H1 (cell line): ENCODE measurements at regions not wholly inside any gene's neighbourhood (a gene's known extent, or its start where the extent isn't known, plus 50 kb on each side); places are given as distances from the start of the nearest gene placed in this dataset.

Source experiments
- CTCF ChIA-PET: fragments of 300-600 bp; sonication (Branson Sonifier 250); formaldehyde crosslinking; loops from one replicate; lab custom pipeline; 2021; ENCODE audit not compliant: partially characterized antibody; lab: Charles Lee
- POLR2A ChIA-PET: fragments of 300-600 bp; sonication (Branson Sonifier 250); formaldehyde crosslinking; loops from one replicate; lab custom pipeline; 2021; ENCODE audit warnings: inconsistent platforms; ENCODE audit not compliant: partially characterized antibody; lab: Charles Lee
- DNase-seq, 2 experiments: peaks; one replicate each; pipeline versions ENCODE4 v3.0.0 to v3.0.0-alpha.2; 2010 to 2022; ENCODE audit warnings: low spot score in 2 of 2, low read depth in 1 of 2, mixed read lengths in 1 of 2
- FAIRE-seq: peaks from 2 replicates; lab custom pipeline; 2011; peaks lifted over from hg19 to GRCh38; lab: Jason Lieb, UNC
- H2AFZ ChIP-seq: 2 replicates; pipeline ENCODE4 v1.8.1; 2012; ENCODE audit warnings: low read length, inconsistent platforms
- H2AK5ac ChIP-seq: 2 replicates; pipeline ENCODE4 v1.6.1; 2013; ENCODE audit warnings: low read depth, low read length
- H2BK120ac ChIP-seq: replicated peaks from 2 replicates; pipeline ENCODE3; 2013; ENCODE audit warnings: low read depth, low read length, inconsistent platforms
- H2BK12ac ChIP-seq: 2 replicates; pipeline ENCODE4 v1.6.1; 2013; ENCODE audit warnings: low read depth, low read length
- H2BK15ac ChIP-seq: 2 replicates; pipeline ENCODE4 v1.6.1; 2013; ENCODE audit warnings: low read length
- H2BK20ac ChIP-seq: 2 replicates; pipeline ENCODE4 v1.6.1; 2013; ENCODE audit warnings: low read length
- H2BK5ac ChIP-seq: 2 replicates; pipeline ENCODE4 v1.6.1; 2013; ENCODE audit warnings: low read depth, low read length
- H3K14ac ChIP-seq: 2 replicates; pipeline ENCODE4 v1.6.1; 2013; ENCODE audit warnings: inconsistent platforms; ENCODE audit not compliant: insufficient read length
- H3K18ac ChIP-seq: 2 replicates; pipeline ENCODE4 v1.6.1; 2013; ENCODE audit warnings: low read length; ENCODE audit errors: extremely low read depth
- H3K23ac ChIP-seq: 2 replicates; pipeline ENCODE4 v1.6.1; 2013; ENCODE audit warnings: inconsistent platforms; ENCODE audit not compliant: insufficient read length
- H3K23me2 ChIP-seq: 2 replicates; pipeline ENCODE4 v1.6.1; 2013; ENCODE audit warnings: low read depth, low read length
- H3K27ac ChIP-seq: 2 replicates; pipeline ENCODE4 v1.6.1; 2011; ENCODE audit warnings: low read depth, low read length, inconsistent platforms
- H3K27me3 ChIP-seq, 4 experiments: replicated peaks in 1 of 4; 1 replicate in 1 of 4; 2 replicates in 3 of 4; pipeline versions ENCODE4 v1.6.1 to v1.8.1; 2011 to 2013; ENCODE audit warnings: low read length in 3 of 4, mild to moderate bottlenecking in 3 of 4, inconsistent platforms in 2 of 4, mixed read lengths in 2 of 4, moderate library complexity in 1 of 4; ENCODE audit not compliant: control insufficient read depth in 3 of 4, insufficient read depth in 3 of 4; ENCODE audit errors: extremely low read depth in 1 of 4
- H3K36me3 ChIP-seq, 4 experiments: 2 replicates each; pipeline versions ENCODE4 v1.6.1 to v1.8.1; 2011 to 2013; ENCODE audit warnings: mild to moderate bottlenecking in 4 of 4, low read length in 3 of 4, moderate library complexity in 2 of 4, control low read depth in 1 of 4, inconsistent platforms in 1 of 4; ENCODE audit not compliant: insufficient read depth in 4 of 4, control insufficient read depth in 2 of 4
- H3K4ac ChIP-seq: replicated peaks from 2 replicates; pipeline ENCODE3; 2013; ENCODE audit warnings: low read length, low read depth, mixed read lengths, inconsistent platforms; ENCODE audit not compliant: insufficient read length
- H3K4me1 ChIP-seq, 4 experiments: replicated peaks in 1 of 4; 1 replicate in 1 of 4; 2 replicates in 3 of 4; pipeline versions ENCODE4 v1.6.1 to v1.8.1; 2011 to 2013; ENCODE audit warnings: low read length in 3 of 4, inconsistent platforms in 2 of 4, mixed read lengths in 1 of 4; ENCODE audit not compliant: insufficient read depth in 4 of 4, control insufficient read depth in 3 of 4
- H3K4me2 ChIP-seq, 2 experiments: 2 replicates each; pipeline versions ENCODE4 v1.6.1 to v1.8.1; 2011 to 2013; ENCODE audit warnings: low read depth in 2 of 2, low read length in 2 of 2, control low read depth in 1 of 2, inconsistent platforms in 1 of 2, mild to moderate bottlenecking in 1 of 2; ENCODE audit not compliant: insufficient read depth in 1 of 2
- H3K4me3 ChIP-seq, 4 experiments: fragments of 200-600, 300-600 bp in 1 of 4; sonication (generic), shearing (Covaris generic), sonication (Bioruptor Twin) in 1 of 4; 2 replicates each; pipeline versions ENCODE4 v1.5.1 to v1.8.1; 2011 to 2016; ENCODE audit warnings: low read length in 4 of 4, low read depth in 3 of 4, control low read depth in 2 of 4, inconsistent platforms in 2 of 4, mild to moderate bottlenecking in 2 of 4, mixed read lengths in 1 of 4, moderate library complexity in 1 of 4; ENCODE audit not compliant: insufficient read depth in 2 of 4; ENCODE audit errors: extremely low read depth in 1 of 4
- H3K56ac ChIP-seq: replicated peaks from 2 replicates; pipeline ENCODE3; 2013; ENCODE audit warnings: low read depth, mild to moderate bottlenecking, mixed read lengths, low read length, inconsistent platforms; ENCODE audit not compliant: insufficient read length
- H3K79me1 ChIP-seq: 2 replicates; pipeline ENCODE4 v1.6.1; 2013; ENCODE audit warnings: low read depth, low read length, control low read depth
- H3K79me2 ChIP-seq, 2 experiments: 2 replicates each; pipeline versions ENCODE4 v1.6.1 to v1.8.1; 2012 to 2013; ENCODE audit warnings: low read length in 2 of 2, mild to moderate bottlenecking in 2 of 2, inconsistent platforms in 1 of 2; ENCODE audit not compliant: insufficient read depth in 2 of 2, control insufficient read depth in 1 of 2
- H3K9ac ChIP-seq, 4 experiments: replicated peaks in 1 of 4; 1 replicate in 1 of 4; 2 replicates in 3 of 4; pipeline versions ENCODE4 v1.6.1 to v1.8.1; 2011 to 2013; ENCODE audit warnings: low read depth in 3 of 4, low read length in 3 of 4, control low read depth in 2 of 4, mild to moderate bottlenecking in 2 of 4, moderate library complexity in 2 of 4, inconsistent platforms in 1 of 4; ENCODE audit errors: extremely low read depth in 1 of 4
- H3K9me3 ChIP-seq, 2 experiments: 2 replicates each; pipeline versions ENCODE4 v1.6.1 to v1.8.1; 2012 to 2013; ENCODE audit warnings: mild to moderate bottlenecking in 2 of 2, moderate library complexity in 2 of 2, control low read depth in 1 of 2, inconsistent platforms in 1 of 2, low read depth in 1 of 2, low read length in 1 of 2, mixed read lengths in 1 of 2; ENCODE audit not compliant: insufficient read depth in 2 of 2
- H4K20me1 ChIP-seq, 2 experiments: replicated peaks in 1 of 2; 2 replicates each; pipeline versions ENCODE3 to v1.8.1; 2011 to 2013; ENCODE audit warnings: inconsistent platforms in 2 of 2, low read length in 2 of 2, mild to moderate bottlenecking in 1 of 2; ENCODE audit not compliant: insufficient read depth in 2 of 2, control insufficient read depth in 1 of 2
- H4K5ac ChIP-seq: 2 replicates; pipeline ENCODE4 v1.6.1; 2013; ENCODE audit warnings: low read length, low read depth, mixed read lengths, inconsistent platforms; ENCODE audit not compliant: insufficient read length
- H4K8ac ChIP-seq: 2 replicates; pipeline ENCODE4 v1.8.0; 2013; ENCODE audit warnings: mild to moderate bottlenecking, moderate library complexity, low read length, inconsistent platforms; ENCODE audit not compliant: insufficient read depth; ENCODE audit errors: extremely low read depth
- H4K91ac ChIP-seq: replicated peaks from 2 replicates; pipeline ENCODE3; 2013; ENCODE audit warnings: low read length, mixed read lengths, inconsistent platforms; ENCODE audit not compliant: insufficient read length
- ASH2L ChIP-seq: fragments of 200-600, 300-600 bp; sonication (generic); IDR thresholded peaks from one replicate; pipeline ENCODE4 v1.7.1; 2017; ENCODE audit warnings: low read length
- BRCA1 ChIP-seq: IDR thresholded peaks from 2 replicates; pipeline ENCODE4 v1.6.1; 2012; ENCODE audit warnings: low read depth, low read length, improper control_type of control experiment
- CREB1 ChIP-seq: IDR thresholded peaks from 2 replicates; pipeline ENCODE4 v1.6.1; 2012; ENCODE audit warnings: inconsistent platforms
- EP300 ChIP-seq, 2 experiments: IDR thresholded peaks; 1 replicate in 1 of 2; 2 replicates in 1 of 2; pipeline ENCODE4 v1.6.1; 2011 to 2012; ENCODE audit warnings: low read depth in 2 of 2, low read length in 2 of 2, mild to moderate bottlenecking in 2 of 2, borderline replicate concordance in 1 of 2, inconsistent platforms in 1 of 2, moderate library complexity in 1 of 2
- HDAC2 ChIP-seq, 2 experiments: fragments of 300-600 bp in 1 of 2; sonication (generic) in 1 of 2; IDR thresholded peaks; 2 replicates each; pipeline ENCODE4 v1.6.1; 2011 to 2012; ENCODE audit warnings: low read depth in 2 of 2, low read length in 2 of 2, mild to moderate bottlenecking in 2 of 2, moderate library complexity in 2 of 2, borderline replicate concordance in 1 of 2, inconsistent platforms in 1 of 2
- HDAC6 ChIP-seq: IDR thresholded peaks from one replicate; pipeline ENCODE4 v1.7.1; 2012; ENCODE audit warnings: low read depth, mild to moderate bottlenecking, inconsistent platforms, low read length, moderate library complexity
- KDM4A ChIP-seq: IDR thresholded peaks from one replicate; pipeline ENCODE4 v1.7.1; 2012; ENCODE audit warnings: low read depth, mild to moderate bottlenecking, moderate library complexity, low read length, inconsistent platforms; ENCODE audit not compliant: severe bottlenecking
- MAFK ChIP-seq: IDR thresholded peaks from 2 replicates; pipeline ENCODE4 v1.6.1; 2012; ENCODE audit warnings: low read depth, mild to moderate bottlenecking, improper control_type of control experiment, low read length
- POLR2A ChIP-seq, 2 experiments: IDR thresholded peaks; 1 replicate in 1 of 2; 2 replicates in 1 of 2; pipeline ENCODE4 v1.6.1; 2011; ENCODE audit warnings: low read depth in 2 of 2, low read length in 2 of 2, mild to moderate bottlenecking in 2 of 2; ENCODE audit errors: control extremely low read depth in 1 of 2
- RXRA ChIP-seq: IDR thresholded peaks from 2 replicates; pipeline ENCODE4 v1.6.1; 2011; ENCODE audit warnings: low read depth, mild to moderate bottlenecking, low read length, moderate library complexity; ENCODE audit not compliant: insufficient read depth
- SAP30 ChIP-seq: fragments of 300-600 bp; sonication (generic); IDR thresholded peaks from 2 replicates; pipeline ENCODE4 v1.7.1; 2012; ENCODE audit warnings: low read length, moderate library complexity, mild to moderate bottlenecking, inconsistent platforms; ENCODE audit not compliant: insufficient read depth, insufficient replicate concordance
- SUZ12 ChIP-seq: fragments of 200-600 bp; sonication (generic); IDR thresholded peaks from 2 replicates; pipeline ENCODE4 v1.6.1; 2012; ENCODE audit warnings: mild to moderate bottlenecking, inconsistent platforms, low read length, moderate library complexity, mixed read lengths
- TAF1 ChIP-seq: IDR thresholded peaks from 2 replicates; pipeline ENCODE4 v1.6.1; 2011; ENCODE audit warnings: mild to moderate bottlenecking, low read depth, low read length
- YY1 ChIP-seq: IDR thresholded peaks from 2 replicates; pipeline ENCODE4 v1.6.1; 2011; ENCODE audit warnings: low read depth, mild to moderate bottlenecking, low read length
- ZNF274 ChIP-seq: IDR thresholded peaks from 2 replicates; pipeline ENCODE4 v1.7.0; 2012; ENCODE audit warnings: low read length, borderline replicate concordance; ENCODE audit errors: extremely low read depth
- WGBS, 2 experiments: shearing (Covaris generic) in 1 of 2; methylation state at CpG; one replicate each; pipeline versions ENCODE4 v1.1.6 to v1.1.7; 2013 to 2015; ENCODE audit warnings: low lambda C conversion rate in 2 of 2, mixed read lengths in 2 of 2, inconsistent platforms in 1 of 2, low coverage in 1 of 2, missing lambda C conversion rate in 1 of 2; ENCODE audit not compliant: insufficient replicate concordance in 2 of 2, insufficient coverage in 1 of 2, insufficient read length in 1 of 2; ENCODE audit errors: extremely low coverage in 1 of 2, missing lambda C conversion rate in 1 of 2; 5-methylcytosine and 5-hydroxymethylcytosine counted together

DNA sequence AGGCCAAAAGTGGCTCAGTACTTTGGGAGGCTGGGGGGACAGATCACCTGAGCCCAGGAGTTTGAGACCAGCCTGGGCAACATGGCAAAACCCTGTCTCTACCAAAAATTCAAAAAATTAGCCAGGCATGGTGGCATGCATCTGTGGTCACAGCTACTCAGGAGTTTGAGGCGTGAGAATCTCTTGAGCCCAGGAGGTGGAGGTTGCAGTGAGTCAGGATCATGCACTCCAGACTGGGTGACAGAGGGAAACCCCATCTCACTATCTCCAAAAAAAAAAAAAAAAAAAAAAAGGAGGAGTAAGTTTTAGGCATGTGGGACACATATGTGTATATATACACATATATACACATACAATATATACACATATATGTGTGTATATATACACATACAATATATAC is 165.3 kb upstream of the DPYD start:
- Histone ChIP-seq H2AFZ (no peak overlapping the region), H3K4me3 (no peak overlapping the region), H3K27me3 (no peaks in the 10 kb centered on the region), H3K79me1 (no peaks in the 10 kb centered on the region), H2BK20ac (no peak overlapping the region), H3K36me3 (no peaks in the 10 kb centered on the region), H2BK120ac (no peak overlapping the region), H2BK12ac (no peak overlapping the region), H3K4me1 (peaks cover 0 to 2% (median 0%) of the 10 kb centered on the region in 4 experiments; a peak in 1 of 7 replicates), H3K79me2 (no peaks in the 10 kb centered on the region), H3K4me2 (no peak overlapping the region), H2AK5ac (no peak overlapping the region), H3K9ac (no peak overlapping the region), H3K23ac (no peak overlapping the region), H2BK15ac (no peak overlapping the region), H3K9me3 (no peaks in the 10 kb centered on the region), H4K20me1 (no peaks in the 10 kb centered on the region), H4K5ac (no peak overlapping the region), H3K56ac (no peak overlapping the region), H3K18ac (no peak overlapping the region; the same call in 1 of the 2 replicates), H4K91ac (no peak overlapping the region), H4K8ac (no peak overlapping the region), H3K14ac (no peak overlapping the region), H3K27ac (no peak overlapping the region), H2BK5ac (no peak overlapping the region), H3K23me2 (no peaks in the 10 kb centered on the region), H3K4ac (no peak overlapping the region)
- ChIA-PET POLR2A (no interaction called here), CTCF (interaction anchor here (1.1 to 1.6 kb wide), 2 partner anchors 110 to 203 kb away, joined by 3 to 4 read pairs; no protein-coding TSS in a partner anchor)
- FAIRE-seq (no peak), DNase-seq (no peak)
- 80% methylated on average over 1 of the region's 1 CpG; no CpG with 5 or more reads in 1 of the 2 experiments for WGBS, 2 experiments
- TF ChIP-seq RXRA (no peak), MAFK (no peak), SAP30 (no peak), BRCA1 (no peak), HDAC2 (IDR thresholded peaks at IDR 0.05; ENCODE audit: borderline replicate concordance in 1 of 2, low read depth in 2 of 2, low read length in 2 of 2) (no peak), EP300 (IDR thresholded peaks at IDR 0.05; ENCODE audit: borderline replicate concordance in 1 of 2, low read depth in 2 of 2, low read length in 2 of 2) (no peak), ZNF274 (no peak), TAF1 (no peak), SUZ12 (no peak), POLR2A (IDR thresholded peaks at IDR 0.05; ENCODE audit: control extremely low read depth in 1 of 2, low read depth in 2 of 2, low read length in 2 of 2) (no peak), HDAC6 (no peak), ASH2L (no peak), YY1 (no peak), CREB1 (no peak), KDM4A (no peak)
